Gastroesophageal sphincter (tissue), 4 donors: ENCODE measurements at regions not wholly inside any gene's neighbourhood (a gene's known extent, or its start where the extent isn't known, plus 50 kb on each side); places are given as distances from the start of the nearest gene placed in this dataset.
"Not testable (repeated sequence)": the region's sequence is repeated elsewhere in the genome, so short reads cannot be mapped to it uniquely, and the experiment has no call there.

Experiments used
- ATAC-seq: fragments of 150-250 bp; one replicate; pipeline ENCODE4 v1.9.1; 2016; ENCODE audit warnings: mild to moderate bottlenecking, moderate library complexity
- H3K27ac ChIP-seq, 4 donors: fragments of 200-600 bp; sonication (generic) in 3 of 4; 1 replicate in 3 of 4; 2 replicates in 1 of 4; pipeline ENCODE4 v1.5.1; 2016 to 2019
- H3K27me3 ChIP-seq: fragments of 200-600 bp; sonication (generic); one replicate; pipeline ENCODE4 v1.5.1; 2019
- H3K36me3 ChIP-seq, 2 donors: fragments of 200-600 bp; sonication (generic); one replicate each; pipeline ENCODE4 v1.5.1; 2019; ENCODE audit warnings: control low read depth in 1 of 2
- H3K4me1 ChIP-seq, 3 donors: fragments of 200-600 bp; sonication (generic); 1 replicate in 2 of 3; 2 replicates in 1 of 3; pipeline ENCODE4 v1.5.1; 2016 to 2019; ENCODE audit warnings: control low read depth in 2 of 3
- H3K4me3 ChIP-seq, 2 donors: fragments of 200-600 bp; sonication (generic); one replicate each; pipeline ENCODE4 v1.5.1; 2019; ENCODE audit warnings: mild to moderate bottlenecking in 1 of 2, moderate library complexity in 1 of 2
- H3K9me3 ChIP-seq, 3 donors: fragments of 200-600 bp; sonication (generic); one replicate each; pipeline ENCODE4 v1.5.1; 2017 to 2019; ENCODE audit warnings: control low read depth in 2 of 3
- EP300 ChIP-seq: sonication (generic); formaldehyde crosslinking; IDR thresholded peaks from one replicate; pipeline ENCODE4 v1.6.1; 2017; ENCODE audit warnings: antibody characterized with exemption, mild to moderate bottlenecking
- POLR2A ChIP-seq, 2 donors: fragments of 450-650 bp; IDR thresholded peaks; one replicate each; pipeline ENCODE4 v1.6.1; 2017; ENCODE audit warnings: antibody characterized with exemption in 2 of 2, mild to moderate bottlenecking in 2 of 2, moderate library complexity in 1 of 2
- POLR2AphosphoS5 ChIP-seq: sonication (generic); formaldehyde crosslinking; IDR thresholded peaks from one replicate; pipeline ENCODE4 v1.6.1; 2017; ENCODE audit warnings: antibody characterized with exemption
- WGBS, 2 donors: methylation state at CpG; one replicate each; pipeline ENCODE4 v1.1.5; 2018; ENCODE audit warnings: low coverage in 1 of 2; 5-methylcytosine and 5-hydroxymethylcytosine counted together
- TF ChIP-seq, protein P1 (sequence below), 4 experiments: fragments of 200-600 bp in 2 of 4; fragments of 450-650 bp in 2 of 4; sonication (generic) in 1 of 4; IDR thresholded peaks; one replicate each; pipeline ENCODE4 v1.5.1; 2017 to 2019; ENCODE audit warnings: antibody characterized with exemption in 4 of 4, mild to moderate bottlenecking in 2 of 4, moderate library complexity in 2 of 4

DNA sequence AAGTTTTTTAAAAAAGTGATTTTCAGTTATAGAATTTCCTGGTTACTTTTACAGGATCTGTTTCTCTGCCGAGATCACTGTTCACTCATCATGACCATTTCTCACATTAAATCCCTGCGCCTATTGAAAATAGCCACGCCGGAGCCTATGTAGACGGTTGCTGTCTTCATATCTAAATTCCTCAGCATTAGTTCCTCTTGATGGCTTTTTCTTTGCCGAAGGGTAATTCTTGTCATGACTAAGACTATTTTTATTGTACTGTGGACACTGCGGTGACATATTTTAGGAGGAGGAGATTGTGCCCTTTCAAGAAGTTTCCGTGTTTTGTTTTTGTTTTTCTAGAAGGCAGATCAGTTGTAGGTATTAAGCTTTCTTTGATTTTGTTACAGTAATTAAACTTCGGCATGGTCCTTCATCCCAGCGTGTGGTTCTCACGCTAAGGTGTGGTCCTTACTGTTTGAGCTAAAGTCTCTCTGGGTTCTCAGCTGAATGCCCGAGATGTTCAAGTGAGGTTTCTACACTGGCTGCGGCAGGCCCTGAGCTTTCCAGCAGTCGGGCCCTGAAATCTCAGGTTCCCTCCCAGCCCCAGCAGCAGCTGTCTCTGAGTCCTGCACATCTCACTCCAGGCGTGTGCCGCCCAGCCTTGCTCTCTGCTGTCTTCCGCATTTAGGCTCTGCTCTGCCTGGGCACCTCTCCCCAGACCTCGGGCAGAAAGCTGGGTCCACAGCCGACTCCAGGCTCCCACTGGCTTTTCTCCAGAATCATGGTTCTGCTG is 1110.5 kb downstream of the TBC1D22A start:
- peaks cover 32% of the 10 kb centered on the region for H3K27me3 ChIP-seq
- TF ChIP-seq POLR2A (IDR thresholded peaks at IDR 0.05) (no peak), EP300 (no peak), POLR2AphosphoS5 (no peak)
- TF ChIP-seq, protein P1, sequence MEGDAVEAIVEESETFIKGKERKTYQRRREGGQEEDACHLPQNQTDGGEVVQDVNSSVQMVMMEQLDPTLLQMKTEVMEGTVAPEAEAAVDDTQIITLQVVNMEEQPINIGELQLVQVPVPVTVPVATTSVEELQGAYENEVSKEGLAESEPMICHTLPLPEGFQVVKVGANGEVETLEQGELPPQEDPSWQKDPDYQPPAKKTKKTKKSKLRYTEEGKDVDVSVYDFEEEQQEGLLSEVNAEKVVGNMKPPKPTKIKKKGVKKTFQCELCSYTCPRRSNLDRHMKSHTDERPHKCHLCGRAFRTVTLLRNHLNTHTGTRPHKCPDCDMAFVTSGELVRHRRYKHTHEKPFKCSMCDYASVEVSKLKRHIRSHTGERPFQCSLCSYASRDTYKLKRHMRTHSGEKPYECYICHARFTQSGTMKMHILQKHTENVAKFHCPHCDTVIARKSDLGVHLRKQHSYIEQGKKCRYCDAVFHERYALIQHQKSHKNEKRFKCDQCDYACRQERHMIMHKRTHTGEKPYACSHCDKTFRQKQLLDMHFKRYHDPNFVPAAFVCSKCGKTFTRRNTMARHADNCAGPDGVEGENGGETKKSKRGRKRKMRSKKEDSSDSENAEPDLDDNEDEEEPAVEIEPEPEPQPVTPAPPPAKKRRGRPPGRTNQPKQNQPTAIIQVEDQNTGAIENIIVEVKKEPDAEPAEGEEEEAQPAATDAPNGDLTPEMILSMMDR (IDR thresholded peaks at IDR 0.05), result no peak
- H3K27ac ChIP-seq, result no peak overlapping the region
- 77 to 82% methylated on average over 10 to 16 of the region's 19 CpGs for WGBS, 2 donors
- no peaks in the 10 kb centered on the region for H3K4me1 ChIP-seq
- peaks cover 0 to 10% (median 0%) of the 10 kb centered on the region in 3 donors for H3K9me3 ChIP-seq
- H3K36me3 ChIP-seq, result no peaks in the 10 kb centered on the region
- ATAC-seq, result no peak
- H3K4me3 ChIP-seq, result no peak overlapping the region

- Histone ChIP-seq H3K27ac (no peak overlapping the region), H3K27me3 (peaks cover 30% of the 10 kb centered on the region), H3K4me1 (no peaks in the 10 kb centered on the region), H3K36me3 (no peaks in the 10 kb centered on the region), H3K4me3 (no peak overlapping the region), H3K9me3 (peaks cover 0 to 13% (median 0%) of the 10 kb centered on the region in 3 donors)
- TF ChIP-seq EP300 (no peak), POLR2AphosphoS5 (no peak)
- WGBS, 2 donors, result 67 to 80% methylated on average over 3 of the region's 3 CpGs
- ATAC-seq, result no peak
These were observed 1103.2 kb downstream of the TBC1D22A start for GRCh38 chr22:47865626-47866025.

GRCh38 chr22:47862394-47862793 is 1099.9 kb downstream of the TBC1D22A start:
- no peak for TF ChIP-seq EP300
- no peak for TF ChIP-seq POLR2AphosphoS5
- TF ChIP-seq POLR2A (IDR thresholded peaks at IDR 0.05), result no peak
- TF ChIP-seq, protein P1 (IDR thresholded peaks at IDR 0.05), result no peak
- H3K9me3 ChIP-seq, result peaks cover 0 to 9% (median 0%) of the 10 kb centered on the region in 3 donors
- H3K4me3 ChIP-seq, result no peak overlapping the region
- 49 to 80% methylated on average over 2 to 4 of the region's 4 CpGs for WGBS, 2 donors
- H3K36me3 ChIP-seq, result no peaks in the 10 kb centered on the region
- H3K27me3 ChIP-seq, result peaks cover 37% of the 10 kb centered on the region
- no peak for ATAC-seq
- H3K4me1 ChIP-seq, result no peaks in the 10 kb centered on the region
- no peak overlapping the region for H3K27ac ChIP-seq

DNA sequence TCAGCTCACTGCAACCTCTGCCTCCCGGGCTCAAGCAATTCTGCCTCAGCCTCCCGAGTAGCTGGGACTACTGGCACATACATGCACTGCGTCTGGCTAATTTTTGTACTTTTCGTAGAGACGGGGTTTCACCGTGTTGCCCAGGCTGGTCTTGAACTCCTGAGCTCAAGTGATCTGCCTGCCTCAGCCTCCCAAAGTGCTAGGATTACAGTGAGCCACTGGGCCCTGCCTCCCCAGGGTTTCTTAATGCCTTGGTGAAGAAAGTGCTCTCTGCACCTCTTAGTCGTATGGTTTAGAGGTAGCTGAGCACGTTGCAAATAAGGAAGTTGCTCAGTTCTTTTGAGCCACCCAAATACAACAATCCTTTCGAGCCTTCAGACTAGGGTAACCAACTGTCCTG is 1098.5 kb downstream of the TBC1D22A start:
- H3K27me3 ChIP-seq, result peaks cover 37% of the 10 kb centered on the region
- not testable (repeated sequence) for H3K9me3 ChIP-seq, H3K4me3 ChIP-seq, H3K4me1 ChIP-seq, H3K36me3 ChIP-seq, H3K27ac ChIP-seq, ATAC-seq
- 84 to 91% methylated on average over 8 of the region's 9 CpGs for WGBS, 2 donors

GRCh38 chr22:47859881-47860525 is 1097.6 kb downstream of the TBC1D22A start:
- ATAC-seq, result no peak
- TF ChIP-seq POLR2A (IDR thresholded peaks at IDR 0.05), result no peak
- TF ChIP-seq, protein P1 (IDR thresholded peaks at IDR 0.05), result no peak
- TF ChIP-seq EP300, result no peak
- no peak for TF ChIP-seq POLR2AphosphoS5
- Histone ChIP-seq H3K4me3 (no peak overlapping the region), H3K36me3 (no peaks in the 10 kb centered on the region), H3K27ac (no peak overlapping the region), H3K9me3 (peaks cover 0 to 9% (median 0%) of the 10 kb centered on the region in 3 donors), H3K4me1 (no peaks in the 10 kb centered on the region), H3K27me3 (peaks cover 37% of the 10 kb centered on the region)
- 42 to 79% methylated on average over 2 to 7 of the region's 7 CpGs for WGBS, 2 donors

DNA sequence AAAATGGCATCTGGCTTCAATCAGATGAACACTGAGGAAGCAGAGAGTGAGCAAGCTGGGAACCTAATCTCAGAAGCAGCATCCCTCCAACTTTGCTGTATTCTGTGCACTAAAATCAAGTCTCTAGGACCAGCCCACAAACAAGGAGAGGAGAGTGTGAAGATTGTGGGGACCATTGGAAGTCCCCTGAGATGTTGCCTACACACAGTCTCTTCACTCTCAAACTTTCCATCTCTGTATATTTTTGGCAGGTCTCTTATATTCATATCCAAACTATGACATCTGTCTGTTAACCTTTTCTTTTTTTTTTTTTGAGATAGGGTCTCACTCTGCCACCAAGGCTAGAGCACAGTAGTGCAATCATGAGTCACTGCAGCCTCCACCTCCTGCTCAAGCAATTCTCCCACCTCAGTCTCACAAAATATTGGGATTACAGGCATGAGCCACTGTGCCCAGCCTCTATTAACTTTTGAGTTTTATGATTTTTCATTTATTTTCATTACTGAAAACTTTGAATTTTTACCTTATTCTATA is 1096.4 kb downstream of the TBC1D22A start:
- H3K4me1 ChIP-seq, result no peaks in the 10 kb centered on the region
- H3K27me3 ChIP-seq, result peaks cover 36% of the 10 kb centered on the region
- no peak for ATAC-seq
- TF ChIP-seq, protein P1 (IDR thresholded peaks at IDR 0.05), result no peak
- TF ChIP-seq POLR2A (IDR thresholded peaks at IDR 0.05), result no peak
- TF ChIP-seq POLR2AphosphoS5, result no peak
- TF ChIP-seq EP300, result no peak
- no peaks in the 10 kb centered on the region for H3K36me3 ChIP-seq
- H3K4me3 ChIP-seq, result no peak overlapping the region
- H3K27ac ChIP-seq, result no peak overlapping the region
- peaks cover 0 to 9% (median 0%) of the 10 kb centered on the region in 3 donors for H3K9me3 ChIP-seq
